ENCODE measurements at regions not wholly inside any gene's neighbourhood (a gene's known extent, or its start where the extent isn't known, plus 50 kb on each side); places are given as distances from the start of the nearest gene placed in this dataset.

- no peak for TF ChIP-seq CTCF (conservative IDR thresholded peaks at IDR 0.05)
These were observed 108.6 kb downstream of the NRN1 start for GRCh38 chr6:5898102-5898501.

More at GRCh38 chr6:5898102-5898501, 108.6 kb downstream of the NRN1 start:
- Histone ChIP-seq H4K20me1 (ENCODE audit: control insufficient read depth, insufficient read depth, insufficient read length) (no peaks in the 10 kb centered on the region), H3K4me1 (ENCODE audit: insufficient read depth, low read length) (no peaks in the 10 kb centered on the region), H2AK5ac (ENCODE audit: insufficient read length, low read length) (no peak overlapping the region), H3K23ac (ENCODE audit: insufficient read length, low read depth, low read length) (no peak overlapping the region), H4K91ac (ENCODE audit: insufficient read length, low read depth, low read length) (no peak overlapping the region), H3K27me3 (ENCODE audit: insufficient read depth, low read length) (no peaks in the 10 kb centered on the region), H4K5ac (ENCODE audit: insufficient read length, low read depth, low read length) (no peak overlapping the region), H3K4ac (ENCODE audit: low read depth, low read length) (no peak overlapping the region), H3K79me2 (ENCODE audit: insufficient read depth, low read length) (no peaks in the 10 kb centered on the region), H3K9me3 (ENCODE audit: control insufficient read depth, low read depth, low read length) (no peaks in the 10 kb centered on the region), H3K56ac (ENCODE audit: insufficient read length, low read depth, low read length) (no peak overlapping the region), H2AFZ (ENCODE audit: low read length) (no peak overlapping the region), H2BK120ac (ENCODE audit: low read depth, low read length, poor library complexity, severe bottlenecking) (no peak overlapping the region), H3K4me2 (ENCODE audit: insufficient read depth, insufficient read length, low read length) (no peak overlapping the region), H2BK15ac (ENCODE audit: low read depth, low read length) (no peak overlapping the region), H2BK12ac (ENCODE audit: insufficient read length, low read depth, low read length) (no peak overlapping the region), H3K18ac (ENCODE audit: insufficient read length, low read depth, low read length) (no peak overlapping the region), H3K23me2 (ENCODE audit: insufficient read length, low read depth, low read length, poor library complexity, severe bottlenecking) (no peaks in the 10 kb centered on the region), H4K8ac (replicated peaks; ENCODE audit: insufficient read length, low read depth, low read length) (no peak overlapping the region), H2BK5ac (ENCODE audit: insufficient read length, low read length) (no peak overlapping the region), H2BK20ac (ENCODE audit: low read depth, low read length, poor library complexity, severe bottlenecking) (no peak overlapping the region), H3K9ac (ENCODE audit: extremely low read depth, insufficient read length, low read length) (no peak overlapping the region), H3K79me1 (ENCODE audit: insufficient read depth, low read depth, low read length, poor library complexity, severe bottlenecking) (no peaks in the 10 kb centered on the region), H3K14ac (ENCODE audit: insufficient read depth, low read length) (no peak overlapping the region), H3K27ac (ENCODE audit: insufficient read length, low read depth, low read length) (no peak overlapping the region), H3T11ph (ENCODE audit: low read length) (no peak overlapping the region)
- H3K36me3 Mint-ChIP-seq (ENCODE audit: insufficient read depth in 1 of 3, low read depth in 3 of 3) = peaks cover 0 to 5% (median 0%) of the 10 kb centered on the region in 3 experiments; a peak in 2 of 7 replicates
- no peak overlapping the region for H3K27ac Mint-ChIP-seq
- WGBS (ENCODE audit: extremely low coverage, insufficient read length, low lambda C conversion rate) = no CpG with 5 or more reads among the region's 1 CpG
- no peak for DNase-seq
- H3K27me3 Mint-ChIP-seq (ENCODE audit: low read depth) = peaks cover 20% of the 10 kb centered on the region
- H3K4me1 Mint-ChIP-seq = peaks cover 0 to 2% of the 10 kb centered on the region in 2 experiments; a peak in 1 of 4 replicates
- no peak overlapping the region for H3K4me3 Mint-ChIP-seq
- H3K9me3 Mint-ChIP-seq = peaks cover 0 to 4% of the 10 kb centered on the region in 2 experiments; a peak in 1 of 5 replicates
